Activated naive CD4-positive, alpha-beta T cell treated with anti-CD3 and anti-CD28 coated beads, Interleukin-2, amount 50 U/mL, for 72 hours (primary cell): ENCODE measurements at regions not wholly inside any gene's neighbourhood (a gene's known extent, or its start where the extent isn't known, plus 50 kb on each side); places are given as distances from the start of the nearest gene placed in this dataset.

ENCODE experiments used
- ATAC-seq, 2 donors: fragments of 150-1000 bp; cut with Tn5 transposase; 2 replicates each; pipeline ENCODE4 v1.10.0; 2021; ENCODE audit warnings: mild to moderate bottlenecking in 2 of 2, moderate library complexity in 2 of 2
- DNase-seq, 2 donors: peaks; one replicate each; pipeline ENCODE4 v3.0.0; 2021 to 2022; ENCODE audit warnings: low spot score in 2 of 2
- H3K27ac Mint-ChIP-seq, 2 donors: one replicate each; pipeline ENCODE4 v1.8.0; 2022; ENCODE audit warnings: mild to moderate bottlenecking in 2 of 2, mixed read lengths in 2 of 2
- H3K36me3 Mint-ChIP-seq, 2 donors: one replicate each; pipeline ENCODE4 v1.8.0; 2022; ENCODE audit warnings: mixed read lengths in 2 of 2
- H3K9me3 Mint-ChIP-seq, 2 donors: one replicate each; pipeline ENCODE4 v1.8.0; 2022; ENCODE audit warnings: mixed read lengths in 2 of 2

DNA sequence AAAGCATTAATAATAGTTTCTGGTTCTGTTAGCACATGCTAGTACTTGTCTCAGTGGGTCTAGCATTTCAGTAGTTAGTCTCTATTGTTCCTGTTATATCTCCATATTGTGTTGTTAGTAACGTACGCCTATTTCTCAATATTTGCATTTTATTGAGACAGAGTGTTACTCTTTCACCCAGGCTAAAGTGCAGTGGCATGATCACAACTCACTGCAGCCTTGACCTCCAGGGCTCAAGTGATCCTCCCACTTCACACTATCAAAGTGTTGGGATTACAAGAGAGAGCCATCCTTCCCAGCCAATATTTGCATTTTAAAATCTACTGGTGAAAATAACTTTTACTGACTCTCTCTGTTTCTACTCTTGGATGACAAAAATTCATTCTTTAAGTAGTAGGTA lies 154.6 kb upstream of the PRR20A start:
- Mint-ChIP-seq H3K27ac (no peak overlapping the region), H3K9me3 (peaks cover 6 to 13% of the 10 kb centered on the region in 2 donors), H3K36me3 (no peaks in the 10 kb centered on the region)
- DNase-seq (no peak), ATAC-seq (no peak)

DNA sequence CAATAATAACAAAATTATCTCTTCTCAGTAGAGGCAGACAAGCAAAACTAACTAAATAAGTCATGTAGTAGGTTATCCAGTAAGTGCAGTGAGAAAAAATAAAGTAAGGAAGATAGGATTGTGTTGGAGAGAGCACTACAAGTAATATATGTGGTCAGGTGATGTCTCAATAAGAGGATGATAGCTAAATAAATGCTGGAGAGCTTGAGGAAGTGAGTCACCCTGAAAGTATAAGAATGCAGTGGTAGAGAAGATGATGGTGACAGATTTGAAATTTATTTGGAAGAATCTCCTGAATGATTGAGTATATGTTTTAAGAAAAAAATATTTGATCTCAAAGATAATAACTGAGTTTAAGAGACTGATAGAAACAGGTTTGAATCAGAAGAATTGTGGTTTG lies 152.2 kb upstream of the PRR20A start:
- DNase-seq (no peak), ATAC-seq (no peak)
- Mint-ChIP-seq H3K36me3 (no peaks in the 10 kb centered on the region), H3K27ac (no peak overlapping the region), H3K9me3 (peaks cover 6 to 13% of the 10 kb centered on the region in 2 donors)

DNA sequence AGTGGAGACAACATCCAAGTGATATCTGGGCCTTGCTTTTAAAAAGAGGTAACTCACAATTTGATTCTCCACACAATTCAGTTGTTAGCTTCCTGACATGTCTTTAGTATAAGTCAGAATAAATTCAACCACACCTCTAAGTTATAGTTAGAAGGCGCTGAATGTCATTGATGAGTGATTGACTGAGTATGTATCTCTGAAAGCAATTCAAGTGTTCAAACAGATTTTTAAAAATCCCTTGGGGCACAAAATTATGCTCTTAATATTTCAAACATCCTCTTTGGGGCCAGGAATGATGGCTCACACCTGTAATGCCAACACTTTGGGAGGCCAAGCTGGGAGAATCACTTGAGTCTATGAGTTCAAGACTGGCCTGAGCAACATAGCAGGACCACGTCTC lies 137.0 kb upstream of the PRR20A start:
- ATAC-seq, result no peak

DNA sequence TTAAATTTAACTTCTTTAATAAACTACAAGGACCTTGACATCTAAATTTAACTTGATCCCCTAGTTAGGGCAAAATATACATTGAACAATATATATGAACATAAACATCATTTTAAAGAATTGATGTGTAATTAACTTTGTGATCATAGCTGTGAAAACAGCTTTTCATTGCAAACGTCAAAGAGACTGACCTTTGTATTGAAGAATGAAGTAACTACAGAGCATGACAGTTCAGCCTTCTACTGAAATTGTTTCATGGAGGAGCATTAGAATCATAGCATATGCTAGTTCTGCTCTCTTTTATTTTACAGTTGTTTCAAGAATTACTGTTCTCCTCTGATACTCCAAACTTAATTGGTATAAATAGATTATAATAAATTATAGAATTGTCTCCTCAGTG lies 123.4 kb upstream of the PRR20A start:
- Mint-ChIP-seq H3K27ac (no peak overlapping the region), H3K36me3 (no peaks in the 10 kb centered on the region), H3K9me3 (peaks cover 11 to 22% of the 10 kb centered on the region in 2 donors)
- no peak for ATAC-seq
- no peak for DNase-seq

More for the DNA sequence above, 137.0 kb upstream of the PRR20A start:
- Mint-ChIP-seq H3K27ac (no peak overlapping the region), H3K36me3 (no peaks in the 10 kb centered on the region), H3K9me3 (peaks cover 7 to 12% of the 10 kb centered on the region in 2 donors)
- DNase-seq, result no peak

DNA sequence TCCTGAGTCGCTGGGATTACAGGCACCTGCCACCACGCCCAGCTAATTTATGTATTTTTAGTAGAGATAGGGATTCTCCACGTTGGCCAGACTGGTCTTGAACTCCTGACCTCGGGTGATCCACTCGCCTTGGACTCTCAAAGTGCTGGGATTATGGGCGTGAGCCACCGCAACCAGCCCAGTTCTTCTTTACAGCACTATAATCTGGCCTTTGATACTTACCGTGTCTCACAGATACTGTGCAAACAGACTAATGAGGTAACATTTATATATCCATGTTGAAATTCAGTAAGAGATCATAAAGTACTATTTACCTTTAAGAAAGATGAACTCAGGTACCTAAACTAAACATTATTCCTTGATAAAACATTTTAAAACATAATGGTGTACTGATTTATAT lies 121.8 kb upstream of the PRR20A start:
- H3K36me3 Mint-ChIP-seq, result no peaks in the 10 kb centered on the region
- DNase-seq (no peak), ATAC-seq (no peak)
- peaks cover 20 to 25% of the 10 kb centered on the region in 2 donors for H3K9me3 Mint-ChIP-seq
- H3K27ac Mint-ChIP-seq, result no peak overlapping the region

DNA sequence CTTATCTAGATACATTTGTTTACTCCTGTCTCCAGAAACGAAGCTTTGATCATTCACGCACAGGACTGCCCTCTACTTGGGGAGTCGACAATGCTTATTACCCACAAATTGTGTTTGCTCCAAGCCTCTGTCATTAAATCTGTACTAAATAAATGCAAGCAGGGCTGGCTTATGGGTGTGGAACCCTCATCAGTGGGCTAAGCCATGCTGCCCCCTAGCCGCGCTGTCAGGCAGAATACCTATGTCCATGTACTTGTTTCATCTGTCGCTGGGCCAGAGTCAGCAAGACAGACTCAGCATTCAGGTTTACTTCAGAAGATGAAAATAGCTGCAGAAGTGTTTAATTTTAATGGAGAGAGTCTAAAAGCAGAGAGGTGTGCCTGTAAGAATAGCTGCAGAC lies 110.0 kb upstream of the PRR20A start:
- H3K9me3 Mint-ChIP-seq, result peaks cover 14 to 17% of the 10 kb centered on the region in 2 donors
- H3K36me3 Mint-ChIP-seq, result no peaks in the 10 kb centered on the region
- DNase-seq (no peak), ATAC-seq (no peak)
- H3K27ac Mint-ChIP-seq, result no peak overlapping the region

DNA sequence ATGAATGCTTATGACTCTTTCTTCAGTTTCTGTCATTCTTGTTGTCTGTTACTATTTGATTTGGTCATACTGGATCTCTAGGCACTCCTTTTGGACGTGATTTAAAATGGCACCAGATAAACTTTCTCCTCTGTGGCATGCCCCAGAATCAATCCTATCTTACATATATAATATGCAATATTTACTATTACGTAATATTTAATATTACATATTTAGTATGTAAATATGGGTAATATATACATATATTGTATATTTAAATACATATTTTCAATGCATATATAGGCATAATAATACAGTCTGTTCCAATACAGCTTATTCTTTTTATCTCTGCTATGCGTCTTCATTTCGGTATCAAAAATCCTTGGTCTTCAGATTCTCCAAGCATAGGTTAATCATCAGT lies 104.4 kb upstream of the PRR20A start:
- H3K36me3 Mint-ChIP-seq, result no peaks in the 10 kb centered on the region

DNA sequence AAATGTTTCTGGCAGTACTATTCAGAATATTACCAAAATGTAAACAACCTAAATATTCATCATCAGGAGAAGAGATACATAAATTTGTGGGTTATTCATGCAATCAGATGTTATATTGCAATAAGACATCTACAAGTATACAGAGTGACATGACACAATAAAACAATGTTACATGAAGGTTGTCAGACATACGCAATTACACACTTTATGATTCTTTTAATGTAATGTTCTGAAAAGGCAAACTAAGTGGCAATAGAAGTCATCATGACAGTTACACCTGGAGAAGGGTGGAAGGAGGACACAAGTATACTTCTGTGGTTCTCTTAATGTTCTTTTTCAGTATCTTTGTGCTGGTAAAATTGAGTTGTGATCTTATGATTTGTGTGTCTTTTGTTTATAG lies 95.8 kb upstream of the PRR20A start:
- ATAC-seq, result no peak
- H3K27ac Mint-ChIP-seq, result no peak overlapping the region
- no peak for DNase-seq
- H3K9me3 Mint-ChIP-seq, result peaks cover 19 to 29% of the 10 kb centered on the region in 2 donors
- no peaks in the 10 kb centered on the region for H3K36me3 Mint-ChIP-seq

More for the DNA sequence above, 104.4 kb upstream of the PRR20A start:
- peaks cover 6 to 11% of the 10 kb centered on the region in 2 donors for H3K9me3 Mint-ChIP-seq
- DNase-seq (no peak), ATAC-seq (no peak)
- H3K27ac Mint-ChIP-seq, result no peak overlapping the region

DNA sequence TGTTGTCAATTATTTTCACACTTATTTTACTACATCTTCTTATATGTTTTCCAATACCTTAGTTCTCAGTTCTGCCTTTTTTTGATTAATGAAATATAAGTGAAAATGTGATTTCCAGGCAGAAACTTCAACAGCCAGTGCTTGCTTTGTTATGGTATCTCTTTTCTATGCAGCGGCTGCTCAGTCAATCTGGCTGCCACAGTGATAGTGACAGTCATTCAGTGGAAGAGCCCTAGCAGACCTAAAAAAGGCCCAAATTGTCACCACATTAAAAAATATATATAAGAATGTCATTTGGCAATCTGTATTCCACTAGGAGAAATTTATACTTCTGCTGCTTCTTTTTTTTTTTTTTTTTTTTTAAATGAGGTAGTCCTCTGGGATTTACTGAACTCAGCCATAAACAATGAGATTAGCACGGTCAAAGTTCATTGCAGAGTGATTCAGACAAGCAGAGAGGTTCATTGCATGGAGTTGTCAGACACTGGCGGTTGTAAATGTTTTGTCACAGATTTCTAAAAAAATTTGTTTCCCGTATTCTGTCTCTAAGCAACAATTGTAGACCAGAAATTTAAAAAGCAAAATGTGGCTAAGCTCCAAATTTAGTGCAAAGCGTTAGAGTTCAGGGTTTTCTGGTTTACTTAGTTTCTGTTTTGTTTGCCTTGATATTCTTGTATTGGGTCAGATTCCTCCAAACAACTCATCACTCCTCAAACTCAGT lies 94.7 kb upstream of the PRR20A start:
- DNase-seq, result no peak
- no peak overlapping the region for H3K27ac Mint-ChIP-seq
- peaks cover 0 to 6% of the 10 kb centered on the region in 2 donors for H3K36me3 Mint-ChIP-seq
- peaks cover 25 to 39% of the 10 kb centered on the region in 2 donors for H3K9me3 Mint-ChIP-seq
- no peak for ATAC-seq

DNA sequence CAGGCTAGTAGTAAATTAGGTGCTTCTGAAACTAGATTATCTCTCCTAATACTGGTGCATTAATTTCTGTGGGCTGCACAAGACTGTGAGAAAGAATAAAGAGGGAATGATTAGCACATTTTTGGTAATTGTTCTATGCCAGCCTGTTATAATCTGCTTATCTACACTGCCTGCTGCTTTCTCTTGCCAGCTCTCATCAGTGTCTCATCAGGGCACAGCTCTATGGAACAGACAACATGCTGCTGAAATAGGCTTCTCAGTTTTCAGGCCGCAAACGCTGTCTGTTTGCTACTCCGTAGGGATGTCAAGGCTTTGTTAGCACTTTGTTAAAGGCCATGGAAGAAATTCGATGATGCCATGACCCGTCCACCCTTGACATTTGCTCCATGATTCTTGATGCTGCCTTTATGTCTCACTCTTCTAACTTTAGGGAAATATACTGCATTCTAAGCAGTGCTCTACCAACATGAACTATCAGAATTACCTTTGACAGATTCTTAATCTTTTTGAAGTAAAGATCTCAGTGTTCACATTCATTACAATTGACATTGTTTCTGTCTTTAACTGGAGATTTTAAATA lies 84.0 kb upstream of the PRR20A start:
- ATAC-seq (no peak), DNase-seq (no peak)
- no peak overlapping the region for H3K27ac Mint-ChIP-seq
- peaks cover 23% of the 10 kb centered on the region in 2 donors for H3K9me3 Mint-ChIP-seq
- no peaks in the 10 kb centered on the region for H3K36me3 Mint-ChIP-seq

DNA sequence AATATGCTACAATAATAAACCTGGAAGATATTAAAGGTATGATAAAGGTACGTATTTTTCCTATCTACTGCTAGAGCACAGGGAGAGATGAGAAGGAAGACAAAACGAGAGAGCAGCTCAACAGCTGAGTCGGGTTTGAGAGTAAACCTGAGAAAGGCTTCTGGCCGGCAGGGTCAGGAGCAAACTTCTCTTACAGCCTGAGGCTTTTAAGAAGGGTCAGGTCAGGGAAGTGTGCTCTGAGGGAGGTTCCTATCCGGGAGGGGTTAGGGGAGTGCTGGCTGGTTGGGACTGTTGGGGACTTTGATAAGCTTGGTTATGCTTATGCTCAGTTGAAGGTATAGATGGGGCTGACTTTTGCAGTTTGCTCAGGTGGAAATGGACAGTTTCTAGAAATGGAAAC lies 77.7 kb upstream of the PRR20A start:
- no peak for ATAC-seq

DNA sequence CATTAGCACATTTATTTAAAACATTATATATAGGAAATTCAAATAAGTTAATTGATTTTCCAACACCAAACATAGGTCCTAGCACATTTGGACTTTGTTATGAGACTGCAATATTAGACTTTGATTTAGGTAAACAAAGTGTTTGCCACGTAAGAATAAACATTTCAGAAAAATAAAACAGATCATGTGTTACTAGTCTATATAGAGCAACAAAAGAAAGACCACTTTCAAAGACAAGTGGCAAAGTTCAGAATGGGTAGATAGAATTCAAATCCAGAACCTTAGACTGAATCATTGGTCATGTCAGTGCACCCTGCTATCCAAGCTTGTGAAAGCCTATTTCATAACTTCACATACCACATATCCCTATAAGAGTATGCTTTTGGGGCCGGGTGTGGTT lies 66.7 kb upstream of the PRR20A start:
- DNase-seq, result no peak
- Mint-ChIP-seq H3K9me3 (peaks cover 3 to 4% of the 10 kb centered on the region in 2 donors), H3K27ac (no peak overlapping the region), H3K36me3 (no peaks in the 10 kb centered on the region)
- no peak for ATAC-seq

More for the DNA sequence above, 77.7 kb upstream of the PRR20A start:
- no peak for DNase-seq
- Mint-ChIP-seq H3K27ac (no peak overlapping the region), H3K36me3 (no peaks in the 10 kb centered on the region), H3K9me3 (peaks cover 9 to 11% of the 10 kb centered on the region in 2 donors)

DNA sequence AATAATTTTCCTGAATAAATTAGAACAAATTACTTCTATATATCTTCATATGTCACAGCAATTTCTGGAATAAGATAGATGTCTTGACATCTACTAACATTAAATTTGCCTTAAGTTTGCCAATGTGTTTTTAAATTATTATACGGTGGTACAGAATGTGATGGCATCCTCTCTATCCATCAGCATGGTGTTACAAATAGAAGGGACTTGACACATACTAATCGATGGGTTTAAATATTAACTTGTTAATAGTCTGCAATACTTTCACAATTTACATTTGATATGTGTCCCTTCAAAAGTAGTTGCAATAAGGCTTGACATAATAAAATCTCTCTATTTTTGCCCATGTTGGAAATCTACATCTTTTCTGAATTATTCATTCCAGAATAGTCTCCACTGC lies 65.1 kb upstream of the PRR20A start:
- Mint-ChIP-seq H3K27ac (no peak overlapping the region), H3K9me3 (peaks cover 4 to 6% of the 10 kb centered on the region in 2 donors)
- DNase-seq, result no peak

DNA sequence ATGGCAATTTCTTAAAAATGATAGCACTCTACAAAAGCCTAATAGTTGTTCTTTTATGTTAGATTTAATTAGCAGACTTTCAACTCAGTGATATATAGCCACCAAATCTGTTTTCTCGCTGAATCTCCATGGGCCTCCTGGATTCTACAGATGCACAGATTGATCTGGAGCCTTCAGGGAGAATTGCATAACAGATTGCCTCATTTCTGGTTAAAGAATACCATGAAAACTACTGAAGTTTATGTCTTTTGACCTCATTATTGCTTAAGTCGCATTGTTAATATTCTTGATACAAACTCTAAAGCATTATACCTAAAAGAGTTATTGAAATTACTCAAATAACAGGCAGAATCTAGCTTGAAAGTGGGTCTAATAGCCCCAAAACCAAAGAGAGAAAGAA lies 53.7 kb upstream of the PRR20A start:
- no peak for ATAC-seq
- H3K36me3 Mint-ChIP-seq, result peaks cover 6 to 8% of the 10 kb centered on the region in 2 donors
- H3K27ac Mint-ChIP-seq, result no peak overlapping the region
- no peak for DNase-seq
- H3K9me3 Mint-ChIP-seq, result peaks cover 16 to 21% of the 10 kb centered on the region in 2 donors

More for the DNA sequence above, 65.1 kb upstream of the PRR20A start:
- no peaks in the 10 kb centered on the region for H3K36me3 Mint-ChIP-seq
- ATAC-seq, result no peak
